HCT116 (cell line): ENCODE measurements at regions not wholly inside any gene's neighbourhood (a gene's known extent, or its start where the extent isn't known, plus 50 kb on each side); places are given as distances from the start of the nearest gene placed in this dataset.

ENCODE experiments used
- CTCF ChIP-seq, 3 experiments: fragments of 200-600 bp in 1 of 3; sonication (generic) in 1 of 3; IDR thresholded peaks in 2 of 3; conservative IDR thresholded peaks in 1 of 3; 2 replicates each; pipeline ENCODE4 v1.5.1; 2012 to 2017; ENCODE audit warnings: low read depth in 2 of 3, low read length in 2 of 3, antibody characterized with exemption in 1 of 3, borderline replicate concordance in 1 of 3, control low read depth in 1 of 3, mild to moderate bottlenecking in 1 of 3, mixed read lengths in 1 of 3, mixed run types in 1 of 3, moderate library complexity in 1 of 3; ENCODE audit not compliant: insufficient read depth in 1 of 3
- ELF1 ChIP-seq: IDR thresholded peaks from 2 replicates; pipeline ENCODE4 v1.6.1; 2012; ENCODE audit warnings: low read depth, borderline replicate concordance
- FOSL1 ChIP-seq: IDR thresholded peaks from 2 replicates; pipeline ENCODE4 v1.6.1; 2012; ENCODE audit warnings: low read depth

DNA sequence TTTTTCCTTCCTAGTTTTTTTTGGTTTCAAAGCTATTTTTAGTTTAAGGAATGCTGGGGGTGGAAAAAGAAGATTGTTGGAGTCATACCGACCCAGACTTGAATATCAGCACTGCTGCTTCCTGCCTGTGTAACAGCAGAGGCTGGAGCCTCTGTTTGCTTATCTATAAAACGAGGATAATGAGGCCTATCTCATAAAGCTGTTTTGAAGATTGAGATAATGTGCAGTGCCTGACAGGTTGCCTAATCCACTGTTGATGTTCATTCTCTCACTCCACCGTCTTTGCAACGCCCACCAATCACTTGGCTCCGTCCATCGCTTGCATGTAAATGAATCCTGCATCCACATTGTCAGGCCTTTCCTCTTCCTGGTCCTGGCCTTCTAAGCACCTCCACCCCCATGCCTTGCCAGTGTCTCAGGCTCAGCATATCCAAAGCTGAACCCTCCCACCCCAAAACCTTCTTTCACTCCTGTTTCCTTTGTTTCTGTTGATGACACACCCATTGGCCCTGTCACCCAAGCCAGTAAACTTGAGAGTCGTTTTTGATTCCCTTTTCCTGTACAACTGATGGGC lies 94.9 kb downstream of the MEX3B start:
- no peak for TF ChIP-seq ELF1
- no peak for TF ChIP-seq CTCF (IDR thresholded peaks at IDR 0.05 in 2 of 3, conservative IDR thresholded peaks at IDR 0.05 in 1 of 3; ENCODE audit: borderline replicate concordance in 1 of 3, insufficient read depth in 1 of 3, low read depth in 2 of 3, low read length in 2 of 3)
- no peak for TF ChIP-seq FOSL1
